Activated CD4-positive, CD25-positive, alpha-beta regulatory T cell treated with anti-CD3 and anti-CD28 coated beads, Interleukin-2, amount 50 U/mL, for 72 hours (primary cell): ENCODE measurements at regions not wholly inside any gene's neighbourhood (a gene's known extent, or its start where the extent isn't known, plus 50 kb on each side); places are given as distances from the start of the nearest gene placed in this dataset.

Source experiments
- DNase-seq: peaks from one replicate; pipeline ENCODE4 v3.0.0; 2021

GRCh38 chr6:169937389-169938261 is 186.2 kb downstream of the ERMARD start:
- DNase-seq, result no peak

GRCh38 chr6:169936355-169936975 is 185.0 kb downstream of the ERMARD start:
- DNase-seq, result no peak

GRCh38 chr6:169935861-169936260 is 184.4 kb downstream of the ERMARD start:
- DNase-seq, result no peak

GRCh38 chr6:169935348-169935718 is 183.9 kb downstream of the ERMARD start:
- DNase-seq, result no peak

- no peak for DNase-seq
Observed at GRCh38 chr6:169934699-169935347, 183.4 kb downstream of the ERMARD start.

GRCh38 chr6:169933839-169934698 is 182.6 kb downstream of the ERMARD start:
- DNase-seq, result no peak

- DNase-seq, result no peak
Observed at GRCh38 chr6:169933251-169933821, 181.9 kb downstream of the ERMARD start.

- DNase-seq, result no peak
Observed at GRCh38 chr6:169932491-169932890, 181.1 kb downstream of the ERMARD start.

- no peak for DNase-seq
Observed at GRCh38 chr6:169931261-169931660, 179.8 kb downstream of the ERMARD start.

- DNase-seq, result no peak
Observed at GRCh38 chr6:169930799-169931198, 179.4 kb downstream of the ERMARD start.

GRCh38 chr6:169927711-169928110 is 176.3 kb downstream of the ERMARD start:
- no peak for DNase-seq

- no peak for DNase-seq
Observed at GRCh38 chr6:169926617-169927417, 175.4 kb downstream of the ERMARD start.

GRCh38 chr6:169923468-169924464 is 172.3 kb downstream of the ERMARD start:
- DNase-seq, result no peak

GRCh38 chr6:169921853-169922824 is 170.7 kb downstream of the ERMARD start:
- DNase-seq, result no peak

- DNase-seq, result no peak
Observed at GRCh38 chr6:169921217-169921616, 169.8 kb downstream of the ERMARD start.

GRCh38 chr6:169920359-169921020 is 169.1 kb downstream of the ERMARD start:
- DNase-seq, result no peak

GRCh38 chr6:169918954-169919549 is 167.6 kb downstream of the ERMARD start:
- no peak for DNase-seq
